SIG-M5 (cell line): ENCODE measurements at regions not wholly inside any gene's neighbourhood (a gene's known extent, or its start where the extent isn't known, plus 50 kb on each side); places are given as distances from the start of the nearest gene placed in this dataset.

ENCODE experiments used
- DNase-seq: peaks from one replicate; lab custom pipeline; 2025; lab: John Stamatoyannopoulos, UW

- no peak for DNase-seq
Measured at GRCh38 chr13:82698383-82698782, 1183.9 kb downstream of the SLITRK1 start.

GRCh38 chr13:82693607-82694006 is 1188.7 kb downstream of the SLITRK1 start:
- no peak for DNase-seq

DNA sequence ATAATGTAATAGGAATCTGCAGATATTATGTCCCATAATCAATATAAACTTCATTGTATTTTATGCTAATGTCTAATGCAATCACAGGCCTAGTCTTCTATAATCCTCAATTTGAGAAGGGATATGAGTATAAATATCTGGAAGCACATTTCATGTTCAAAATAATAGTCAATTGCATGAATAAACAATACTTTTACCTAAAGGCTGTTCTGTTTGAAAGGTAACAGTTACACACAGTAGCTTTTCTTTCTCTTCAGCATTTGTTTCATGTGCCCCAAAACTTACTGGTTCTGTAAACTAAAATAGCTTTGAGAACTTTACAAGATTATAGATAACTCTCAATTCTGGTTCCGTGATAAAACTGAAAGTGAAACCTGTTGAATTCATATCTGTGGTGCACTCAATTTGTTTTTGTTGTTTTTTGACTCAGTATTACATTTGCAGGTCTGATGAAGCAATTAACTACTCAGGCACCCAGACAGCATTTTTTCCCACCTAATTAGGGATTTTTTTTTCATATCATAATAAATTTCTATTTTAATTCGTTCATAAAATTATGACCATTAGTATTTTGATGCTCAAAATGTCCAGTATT is 1193.8 kb downstream of the SLITRK1 start:
- DNase-seq, result no peak

- no peak for DNase-seq
Measured at GRCh38 chr13:82687884-82688283, 1194.4 kb downstream of the SLITRK1 start.

DNA sequence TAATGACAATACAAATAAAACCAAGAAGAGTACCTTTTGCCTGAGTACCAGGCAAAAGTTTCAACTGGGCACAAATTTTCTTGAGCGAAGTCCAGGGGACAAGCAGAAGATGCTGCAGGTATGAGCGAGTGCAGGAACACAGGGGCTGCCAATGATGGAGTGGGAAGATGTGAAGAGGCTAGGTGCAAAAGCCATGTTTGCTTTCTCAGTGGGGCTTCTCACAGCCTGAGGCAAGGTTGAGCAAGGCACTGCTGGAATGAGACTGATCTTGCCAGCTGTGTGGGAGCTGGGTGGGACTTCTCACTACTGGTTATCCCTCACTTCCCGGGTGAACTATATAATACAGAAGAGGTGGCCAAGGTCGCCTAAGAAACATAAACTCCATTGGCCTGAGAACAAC is 1200.7 kb downstream of the SLITRK1 start:
- no peak for DNase-seq

- no peak for DNase-seq
Measured at GRCh38 chr13:82678052-82678451, 1204.2 kb downstream of the SLITRK1 start.

GRCh38 chr13:82675024-82675423 is 1207.2 kb downstream of the SLITRK1 start:
- DNase-seq, result no peak

DNA sequence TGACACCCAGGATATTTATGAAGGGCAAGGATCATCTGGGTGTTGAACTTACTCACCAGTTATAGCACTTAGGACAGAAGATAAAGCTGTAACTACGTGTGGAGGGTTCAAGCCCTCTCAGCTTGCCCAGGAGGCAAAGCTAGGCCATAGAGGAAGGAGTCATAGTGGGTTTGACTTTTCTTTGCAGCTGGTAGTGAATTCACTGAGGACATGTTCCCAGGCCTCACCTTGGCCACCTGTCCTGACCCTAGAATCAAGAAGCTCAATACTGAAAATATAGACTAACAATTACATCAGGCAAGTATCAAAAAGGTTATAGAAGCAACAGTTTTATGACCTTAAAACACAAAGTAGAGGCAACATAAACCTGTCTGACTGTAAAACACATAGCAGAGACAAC is 1207.7 kb downstream of the SLITRK1 start:
- DNase-seq, result no peak

DNA sequence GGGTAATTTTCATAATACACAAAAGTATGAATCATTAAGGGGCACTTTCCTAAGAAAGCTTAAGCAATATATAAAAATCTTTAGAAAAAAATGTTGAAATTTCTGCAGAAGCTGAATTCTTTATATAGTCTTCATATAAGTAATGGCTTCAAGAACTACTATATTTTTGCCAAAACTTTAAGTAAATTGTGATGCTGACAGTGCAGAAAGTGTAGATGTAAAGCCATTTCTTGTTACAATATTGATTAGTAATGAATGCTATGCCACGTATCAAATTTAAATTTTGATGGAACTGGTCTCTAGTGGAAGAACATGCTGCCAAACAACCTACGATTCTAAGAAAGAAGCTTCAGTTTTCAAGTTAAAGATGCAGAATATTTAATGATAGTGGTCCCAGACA is 1210.0 kb downstream of the SLITRK1 start:
- no peak for DNase-seq

GRCh38 chr13:82664183-82664582 is 1218.1 kb downstream of the SLITRK1 start:
- no peak for DNase-seq

GRCh38 chr13:82661126-82661525 is 1221.1 kb downstream of the SLITRK1 start:
- no peak for DNase-seq

DNA sequence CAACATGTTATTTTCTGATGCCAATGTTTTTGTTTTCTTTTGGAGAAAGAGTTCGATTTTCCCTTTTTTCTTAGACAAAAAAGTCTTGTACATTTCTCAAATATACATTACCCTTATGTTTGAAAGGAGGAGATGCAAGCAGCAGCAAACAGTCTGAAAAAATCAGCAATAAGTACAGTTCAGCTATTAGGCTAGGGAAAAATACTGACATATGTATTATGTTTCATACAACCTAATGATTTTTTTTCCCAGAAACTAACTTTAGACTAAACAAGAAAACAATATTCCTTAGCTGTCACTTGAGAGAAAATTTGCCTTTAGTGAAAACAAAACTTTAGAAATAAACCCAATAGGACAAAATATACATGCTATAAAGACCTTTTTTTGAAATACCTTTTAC is 1223.5 kb downstream of the SLITRK1 start:
- no peak for DNase-seq

DNA sequence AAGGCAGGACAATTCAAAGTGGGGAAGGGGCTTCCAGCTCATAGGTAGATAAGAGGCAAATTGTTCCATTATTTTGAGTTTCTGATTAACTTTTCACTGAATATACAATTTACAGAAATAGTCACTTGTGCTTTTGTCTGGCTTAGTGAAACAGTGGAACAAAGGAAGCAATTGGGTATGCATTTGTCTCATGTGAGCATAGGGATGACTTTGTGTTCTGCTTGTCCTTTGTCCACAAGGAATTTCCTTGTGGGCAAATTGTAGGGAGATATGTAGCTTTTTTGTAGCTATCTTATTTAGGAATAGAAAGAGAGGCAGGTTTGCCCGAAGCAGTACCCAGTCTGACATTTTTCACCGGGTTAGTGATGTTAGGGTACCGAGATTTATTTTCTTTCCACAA is 1224.8 kb downstream of the SLITRK1 start:
- no peak for DNase-seq

DNA sequence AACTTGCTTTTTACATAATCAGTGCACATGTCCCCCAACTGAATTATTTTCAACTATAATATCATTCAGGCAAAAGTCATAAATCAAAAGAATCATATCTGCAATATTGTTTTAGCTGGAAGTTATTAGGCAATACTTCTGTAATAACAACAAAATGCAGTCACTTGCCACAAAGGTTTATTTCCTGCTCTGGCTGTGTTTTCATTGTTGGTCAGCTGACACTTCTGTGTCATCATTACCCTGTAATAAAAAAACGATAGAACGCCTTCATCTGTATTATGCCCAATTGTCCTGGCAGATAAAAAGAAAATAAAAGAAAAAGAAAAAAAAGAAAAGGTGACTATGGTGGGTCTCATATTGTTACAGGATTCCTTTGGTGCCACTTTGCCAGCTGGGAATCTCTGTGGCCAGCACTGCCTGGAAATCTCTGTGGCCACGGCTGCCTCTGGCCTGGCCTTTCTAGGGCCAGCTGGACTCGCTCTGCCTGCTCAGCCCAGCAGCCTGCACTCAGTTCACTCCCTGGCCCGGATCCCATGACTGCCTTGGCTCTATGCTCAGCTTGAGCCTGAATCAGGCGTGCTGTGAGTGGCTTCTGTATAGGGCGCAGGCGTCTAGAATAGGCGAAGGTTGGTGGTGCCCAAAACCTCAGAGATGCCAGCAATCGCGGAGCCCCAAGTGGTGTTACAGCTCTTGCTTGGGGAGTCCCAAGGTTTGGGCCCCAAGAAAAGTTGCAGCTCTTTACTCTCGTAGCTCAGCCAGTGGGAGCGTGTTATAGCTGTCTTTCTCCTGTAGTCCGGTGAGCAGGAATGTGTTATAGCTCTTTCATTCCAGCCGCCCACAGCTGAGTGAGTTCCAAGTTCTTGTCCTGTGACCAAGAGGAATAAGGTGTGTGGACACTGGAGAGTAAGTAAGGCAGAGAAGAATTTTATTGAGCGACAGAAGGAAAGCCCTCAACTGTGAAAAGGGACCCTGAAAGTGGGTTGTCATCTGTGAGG is 1227.1 kb downstream of the SLITRK1 start:
- no peak for DNase-seq

DNA sequence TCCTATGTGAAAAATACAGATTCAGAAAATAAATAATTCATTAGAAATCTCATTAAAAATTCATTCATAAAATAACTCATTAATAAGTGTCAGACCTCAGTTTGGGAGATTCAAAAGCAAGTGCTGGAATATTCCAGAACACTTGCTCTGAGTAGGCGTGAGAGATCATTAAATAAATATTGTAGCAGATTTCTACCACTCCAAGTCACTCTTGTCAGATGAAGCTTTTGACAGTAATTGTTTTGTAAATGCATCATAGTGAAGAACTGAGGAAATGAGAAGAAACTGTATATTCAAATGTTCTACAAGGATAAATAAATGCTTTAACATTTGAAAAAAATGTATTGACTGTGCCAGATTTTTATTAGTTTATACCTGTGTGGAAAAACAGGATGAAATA is 1228.1 kb downstream of the SLITRK1 start:
- no peak for DNase-seq

- no peak for DNase-seq
Measured at GRCh38 chr13:82647540-82647939, 1234.7 kb downstream of the SLITRK1 start.

GRCh38 chr13:82636119-82636518 is 1246.2 kb downstream of the SLITRK1 start:
- no peak for DNase-seq

DNA sequence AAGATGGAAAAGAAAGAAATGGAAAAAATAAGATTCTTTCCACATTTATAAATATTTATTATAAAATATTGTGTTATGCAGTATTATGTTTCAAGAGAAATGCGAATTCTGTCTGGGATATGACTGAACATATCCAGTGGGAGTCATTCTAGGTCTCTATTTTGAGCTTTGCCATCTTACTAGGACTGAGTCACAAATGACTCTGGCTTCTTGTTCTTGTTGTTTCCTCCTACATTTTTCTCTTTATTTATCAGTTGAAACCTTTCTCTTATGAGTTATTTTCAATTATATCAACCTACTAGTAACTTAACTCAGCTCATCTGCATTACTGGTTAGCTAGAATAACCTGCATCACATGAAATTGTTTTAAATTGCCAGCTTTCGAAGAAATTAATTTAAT is 1247.3 kb downstream of the SLITRK1 start:
- DNase-seq, result no peak

GRCh38 chr13:82627183-82627582 is 1255.1 kb downstream of the SLITRK1 start:
- DNase-seq, result no peak

GRCh38 chr13:82625717-82626116 is 1256.6 kb downstream of the SLITRK1 start:
- no peak for DNase-seq

- DNase-seq, result no peak
Measured at GRCh38 chr13:82615043-82615442, 1267.2 kb downstream of the SLITRK1 start.

GRCh38 chr13:82614086-82614485 is 1268.2 kb downstream of the SLITRK1 start:
- no peak for DNase-seq

DNA sequence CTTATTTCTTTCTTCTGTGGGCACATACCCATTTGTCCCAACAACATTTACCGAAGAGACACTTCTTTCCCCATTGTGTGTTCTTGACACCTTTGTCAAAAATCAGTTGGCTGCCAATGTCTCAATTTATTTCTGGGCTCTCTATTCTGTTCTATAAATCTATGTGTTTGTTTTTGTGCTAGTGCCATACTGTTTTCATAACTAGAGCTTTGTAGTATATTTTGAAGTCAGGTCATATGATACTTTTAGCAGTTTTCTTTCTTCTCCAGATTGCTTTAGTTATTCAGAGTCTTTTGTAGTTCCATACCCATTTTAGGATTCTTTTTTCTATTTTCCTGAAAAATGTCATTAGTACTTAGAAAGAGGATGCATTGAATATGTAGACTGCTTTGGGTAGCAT is 1276.3 kb downstream of the SLITRK1 start:
- no peak for DNase-seq
